Testis (tissue), 2 donors: ENCODE measurements at regions not wholly inside any gene's neighbourhood (a gene's known extent, or its start where the extent isn't known, plus 50 kb on each side); places are given as distances from the start of the nearest gene placed in this dataset.

Source experiments
- DNase-seq: peaks from one replicate; pipeline ENCODE4 v3.0.0-alpha.2; 2019
- H3K27ac ChIP-seq, 2 donors: fragments of 200-600 bp; sonication (generic); one replicate each; pipeline ENCODE4 v1.5.1; 2019
- H3K27me3 ChIP-seq: fragments of 200-600 bp; sonication (generic); one replicate; pipeline ENCODE4 v1.5.1; 2019
- H3K36me3 ChIP-seq: fragments of 200-600 bp; sonication (generic); one replicate; pipeline ENCODE4 v1.5.1; 2017; ENCODE audit warnings: low read depth; ENCODE audit errors: missing control alignments
- H3K4me1 ChIP-seq: fragments of 200-600 bp; sonication (generic); one replicate; pipeline ENCODE4 v1.5.1; 2019
- H3K4me3 ChIP-seq, 2 donors: fragments of 200-600 bp; sonication (generic); one replicate each; pipeline ENCODE4 v1.5.1; 2017 to 2019
- H3K9me3 ChIP-seq: fragments of 200-600 bp; sonication (generic); one replicate; pipeline ENCODE4 v1.5.1; 2017
- CTCF ChIP-seq, 3 experiments: fragments of 450-650 bp in 2 of 3; fragments of 200-600 bp in 1 of 3; sonication (generic) in 1 of 3; IDR thresholded peaks; one replicate each; pipeline ENCODE4 v1.5.1; 2016 to 2019; ENCODE audit warnings: antibody characterized with exemption in 3 of 3, mild to moderate bottlenecking in 2 of 3, moderate library complexity in 1 of 3
- POLR2A ChIP-seq: fragments of 450-650 bp; IDR thresholded peaks from one replicate; pipeline ENCODE4 v1.6.1; 2017; ENCODE audit warnings: antibody characterized with exemption, mild to moderate bottlenecking, moderate library complexity
- WGBS, 2 donors: methylation state at CpG; one replicate each; pipeline ENCODE4 v1.1.5; 2018; 5-methylcytosine and 5-hydroxymethylcytosine counted together
- intact Hi-C: fragments of 100-400 bp; cut with DNase I; formaldehyde crosslinking; loops from one replicate; pipeline ENCODE4 v1.15.1; 2023; ENCODE audit warnings: low total_unique reads

- intact Hi-C loops: no loop called here
- no peak for TF ChIP-seq POLR2A
- TF ChIP-seq CTCF (IDR thresholded peaks at IDR 0.05): no peak
- H3K4me3 ChIP-seq: no peak overlapping the region
- no peak overlapping the region for H3K27ac ChIP-seq
- H3K27me3 ChIP-seq: no peaks in the 10 kb centered on the region
- WGBS, 2 donors: 81 to 84% methylated on average over 3 of the region's 3 CpGs
- no peaks in the 10 kb centered on the region for H3K36me3 ChIP-seq
- no peaks in the 10 kb centered on the region for H3K4me1 ChIP-seq
- no peaks in the 10 kb centered on the region for H3K9me3 ChIP-seq
- DNase-seq: no peak
Measured at GRCh38 chr7:109915670-109916069, 1175.3 kb upstream of the LRRN3 start.

DNA sequence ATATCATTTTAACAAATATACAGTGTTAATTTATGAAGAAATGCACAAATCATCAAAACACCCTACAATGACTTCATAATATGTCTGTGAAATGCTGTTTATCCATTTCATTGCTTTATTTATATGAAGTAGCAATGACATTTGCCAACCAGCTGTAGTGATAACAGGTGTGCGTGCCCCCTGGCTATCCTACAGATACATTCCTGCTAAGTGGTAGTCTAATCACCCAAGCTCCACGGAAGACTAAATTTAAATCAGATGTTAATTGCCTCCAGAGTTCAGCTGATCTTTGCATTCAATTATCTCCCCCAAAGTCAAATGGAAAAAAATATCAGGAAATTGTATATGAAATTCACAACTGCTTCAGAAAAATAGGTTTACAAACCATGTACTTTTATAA is 1164.2 kb upstream of the LRRN3 start:
- Histone ChIP-seq H3K9me3 (no peaks in the 10 kb centered on the region), H3K27ac (no peak overlapping the region), H3K36me3 (no peaks in the 10 kb centered on the region), H3K27me3 (no peaks in the 10 kb centered on the region), H3K4me1 (no peaks in the 10 kb centered on the region), H3K4me3 (no peak overlapping the region)
- DNase-seq: no peak
- TF ChIP-seq POLR2A: no peak
- TF ChIP-seq CTCF (IDR thresholded peaks at IDR 0.05): no peak
- WGBS, 2 donors: 47 to 62% methylated on average over 2 of the region's 2 CpGs
- intact Hi-C loops: no loop called here

GRCh38 chr7:109930049-109930448 is 1160.9 kb upstream of the LRRN3 start:
- H3K9me3 ChIP-seq: no peaks in the 10 kb centered on the region
- no peaks in the 10 kb centered on the region for H3K4me1 ChIP-seq
- TF ChIP-seq POLR2A: no peak
- TF ChIP-seq CTCF (IDR thresholded peaks at IDR 0.05): no peak
- no peak overlapping the region for H3K4me3 ChIP-seq
- no peaks in the 10 kb centered on the region for H3K36me3 ChIP-seq
- no peaks in the 10 kb centered on the region for H3K27me3 ChIP-seq
- 80 to 95% methylated on average over 3 of the region's 3 CpGs for WGBS, 2 donors
- no peak overlapping the region for H3K27ac ChIP-seq
- DNase-seq: no peak
- intact Hi-C loops: no loop called here

DNA sequence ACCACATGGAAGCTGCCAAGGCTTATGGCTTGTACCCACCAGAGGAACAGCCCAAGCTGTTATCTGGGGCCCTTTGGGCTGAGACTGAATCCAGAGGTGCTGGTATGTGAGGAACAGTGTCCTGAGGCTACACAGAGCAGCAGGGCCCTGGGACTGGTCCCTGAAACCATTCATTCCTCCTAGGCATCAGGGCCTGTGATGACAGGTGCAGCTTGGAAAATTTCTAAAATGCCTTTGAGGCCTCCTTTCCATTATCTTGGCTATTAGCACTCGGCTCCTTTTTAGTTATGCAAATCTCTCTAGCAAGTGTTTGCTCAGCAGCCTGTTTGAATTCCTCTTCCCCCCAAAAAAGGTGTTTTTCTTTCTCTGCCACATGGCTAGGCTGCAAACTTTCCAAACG is 1151.7 kb upstream of the LRRN3 start:
- 64 to 76% methylated on average over 2 of the region's 2 CpGs for WGBS, 2 donors
- intact Hi-C loops: no loop called here
- Histone ChIP-seq H3K27ac (no peak overlapping the region), H3K4me1 (no peaks in the 10 kb centered on the region), H3K27me3 (no peaks in the 10 kb centered on the region), H3K4me3 (no peak overlapping the region), H3K9me3 (no peaks in the 10 kb centered on the region), H3K36me3 (no peaks in the 10 kb centered on the region)
- TF ChIP-seq POLR2A (no peak), CTCF (IDR thresholded peaks at IDR 0.05) (no peak)
- no peak for DNase-seq

GRCh38 chr7:109945820-109946518 is 1145.0 kb upstream of the LRRN3 start:
- Histone ChIP-seq H3K4me1 (no peaks in the 10 kb centered on the region), H3K36me3 (no peaks in the 10 kb centered on the region), H3K4me3 (no peak overlapping the region), H3K27me3 (no peaks in the 10 kb centered on the region), H3K9me3 (no peaks in the 10 kb centered on the region), H3K27ac (no peak overlapping the region)
- intact Hi-C loops: no loop called here
- TF ChIP-seq CTCF (IDR thresholded peaks at IDR 0.05): no peak
- no peak for TF ChIP-seq POLR2A
- DNase-seq: no peak
- WGBS, 2 donors: 92 to 94% methylated on average over 4 of the region's 4 CpGs
